GM12875 (cell line): ENCODE measurements at regions not wholly inside any gene's neighbourhood (a gene's known extent, or its start where the extent isn't known, plus 50 kb on each side); places are given as distances from the start of the nearest gene placed in this dataset.

Experiments
- H3K4me3 ChIP-seq: one replicate; pipeline ENCODE4 v1.5.1; 2011; ENCODE audit warnings: low read depth, low read length, control low read depth
- CTCF ChIP-seq: IDR thresholded peaks from 2 replicates; pipeline ENCODE4 v1.5.1; 2011; ENCODE audit warnings: low read depth, mild to moderate bottlenecking, control low read depth, inconsistent platforms, low read length, moderate library complexity, borderline replicate concordance; ENCODE audit not compliant: insufficient read depth

- no peak overlapping the region for H3K4me3 ChIP-seq
- TF ChIP-seq CTCF, result no peak
These were observed 125.4 kb downstream of the SH3BGRL2 start for GRCh38 chr6:79756496-79756895.

- TF ChIP-seq CTCF, result no peak
- H3K4me3 ChIP-seq, result no peak overlapping the region
These were observed 124.8 kb downstream of the SH3BGRL2 start for GRCh38 chr6:79755967-79756366.
